HG03558 (cell line): ENCODE measurements at regions not wholly inside any gene's neighbourhood (a gene's known extent, or its start where the extent isn't known, plus 50 kb on each side); places are given as distances from the start of the nearest gene placed in this dataset.

Experiments used
- ATAC-seq: cut with Tn5 transposase; IDR thresholded peaks from one replicate; pipeline ENCODE4 v1.9.1; 2021; ENCODE audit warnings: moderate number of reproducible peaks; ENCODE audit not compliant: unreplicated experiment; ENCODE audit errors: extremely low read depth

GRCh38 chr1:195594322-195594721, 1013.9 kb downstream of the KCNT2 start:
- ATAC-seq, result no peak

- no peak for ATAC-seq
These were observed 1016.1 kb downstream of the KCNT2 start for GRCh38 chr1:195591917-195592672.

DNA sequence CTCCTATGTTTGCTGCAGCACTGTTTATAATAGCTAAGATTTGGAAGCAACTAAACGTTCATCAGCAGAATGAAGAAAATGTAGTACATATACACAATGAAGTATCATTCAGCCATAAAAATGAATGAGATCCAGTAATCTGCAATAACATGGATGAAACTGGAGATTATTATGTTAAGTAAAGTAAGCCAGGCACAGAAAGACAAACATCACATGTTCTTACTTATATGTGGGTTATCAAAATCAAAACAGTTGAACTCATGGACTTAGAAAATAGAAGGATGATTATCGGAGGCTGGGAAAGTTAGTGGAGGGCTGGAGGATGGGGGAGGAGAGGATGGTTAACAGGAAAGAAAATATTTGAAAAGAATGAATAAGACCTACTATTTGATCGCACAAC, 1017.6 kb downstream of the KCNT2 start:
- no peak for ATAC-seq

GRCh38 chr1:195584870-195585624, 1023.2 kb downstream of the KCNT2 start:
- ATAC-seq, result no peak

- ATAC-seq, result no peak
These were observed 1027.3 kb downstream of the KCNT2 start for GRCh38 chr1:195580988-195581387.

GRCh38 chr1:195577748-195578147, 1030.5 kb downstream of the KCNT2 start:
- ATAC-seq, result no peak

- no peak for ATAC-seq
These were observed 1031.6 kb downstream of the KCNT2 start for GRCh38 chr1:195576641-195577040.

- no peak for ATAC-seq
These were observed 1033.7 kb downstream of the KCNT2 start for GRCh38 chr1:195574511-195574910.

GRCh38 chr1:195569934-195570333, 1038.3 kb downstream of the KCNT2 start:
- ATAC-seq, result no peak

- no peak for ATAC-seq
These were observed 1039.9 kb downstream of the KCNT2 start for GRCh38 chr1:195568389-195568788.

- no peak for ATAC-seq
These were observed 1046.2 kb downstream of the KCNT2 start for GRCh38 chr1:195562074-195562473.

- no peak for ATAC-seq
These were observed 1058.0 kb downstream of the KCNT2 start for GRCh38 chr1:195550071-195550862.

- no peak for ATAC-seq
These were observed 1077.3 kb downstream of the KCNT2 start for GRCh38 chr1:195530961-195531360.

GRCh38 chr1:195529881-195530280, 1078.4 kb downstream of the KCNT2 start:
- ATAC-seq, result no peak

- no peak for ATAC-seq
These were observed 1087.5 kb downstream of the KCNT2 start for GRCh38 chr1:195520757-195521156.

- no peak for ATAC-seq
These were observed 1092.2 kb downstream of the KCNT2 start for GRCh38 chr1:195516036-195516435.

- ATAC-seq, result no peak
These were observed 1096.7 kb downstream of the KCNT2 start for GRCh38 chr1:195511501-195511900.

- no peak for ATAC-seq
These were observed 1107.1 kb downstream of the KCNT2 start for GRCh38 chr1:195501118-195501517.

GRCh38 chr1:195495720-195496635, 1112.3 kb downstream of the KCNT2 start:
- ATAC-seq, result no peak

GRCh38 chr1:195482137-195482536, 1126.1 kb downstream of the KCNT2 start:
- no peak for ATAC-seq
